Ramos (cell line): ENCODE measurements at regions not wholly inside any gene's neighbourhood (a gene's known extent, or its start where the extent isn't known, plus 50 kb on each side); places are given as distances from the start of the nearest gene placed in this dataset.
"Not testable (repeated sequence)": the region's sequence is repeated elsewhere in the genome, so short reads cannot be mapped to it uniquely, and the experiment has no call there.

Experiments used
- in situ Hi-C: fragments of 300-500 bp; cut with MboI; formaldehyde crosslinking; loops from one replicate; pipeline ENCODE4 v1.14.3; 2022; ENCODE audit warnings: low sequenced_read_pairs; ENCODE audit not compliant: unreplicated experiment

DNA sequence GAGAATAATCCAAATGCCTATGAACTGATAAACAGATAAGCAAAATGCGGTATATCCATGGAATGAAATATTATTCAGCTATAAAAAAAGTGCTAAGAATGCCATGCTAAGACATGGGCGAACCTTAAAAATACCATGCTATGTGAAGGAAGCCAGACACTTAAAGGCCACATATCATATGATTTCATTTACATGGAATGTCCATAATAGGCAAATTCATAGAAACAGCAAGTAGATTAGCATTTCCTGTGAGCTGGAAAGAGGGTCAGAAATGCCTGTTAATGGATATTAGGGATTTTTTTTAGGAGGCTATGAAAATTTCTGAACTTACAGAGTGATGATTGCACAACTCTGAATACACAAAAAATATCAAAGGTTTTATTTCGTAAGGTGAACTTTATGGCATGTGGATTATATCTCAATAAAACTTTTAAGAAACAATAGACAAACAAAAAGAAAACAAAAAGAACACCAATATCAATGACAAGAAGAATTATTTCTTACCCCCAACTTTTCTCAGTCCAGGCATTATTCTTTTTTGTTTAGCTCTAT lies 1207.7 kb downstream of the SUCLG1 start:
- in situ Hi-C loops: no loop called here

DNA sequence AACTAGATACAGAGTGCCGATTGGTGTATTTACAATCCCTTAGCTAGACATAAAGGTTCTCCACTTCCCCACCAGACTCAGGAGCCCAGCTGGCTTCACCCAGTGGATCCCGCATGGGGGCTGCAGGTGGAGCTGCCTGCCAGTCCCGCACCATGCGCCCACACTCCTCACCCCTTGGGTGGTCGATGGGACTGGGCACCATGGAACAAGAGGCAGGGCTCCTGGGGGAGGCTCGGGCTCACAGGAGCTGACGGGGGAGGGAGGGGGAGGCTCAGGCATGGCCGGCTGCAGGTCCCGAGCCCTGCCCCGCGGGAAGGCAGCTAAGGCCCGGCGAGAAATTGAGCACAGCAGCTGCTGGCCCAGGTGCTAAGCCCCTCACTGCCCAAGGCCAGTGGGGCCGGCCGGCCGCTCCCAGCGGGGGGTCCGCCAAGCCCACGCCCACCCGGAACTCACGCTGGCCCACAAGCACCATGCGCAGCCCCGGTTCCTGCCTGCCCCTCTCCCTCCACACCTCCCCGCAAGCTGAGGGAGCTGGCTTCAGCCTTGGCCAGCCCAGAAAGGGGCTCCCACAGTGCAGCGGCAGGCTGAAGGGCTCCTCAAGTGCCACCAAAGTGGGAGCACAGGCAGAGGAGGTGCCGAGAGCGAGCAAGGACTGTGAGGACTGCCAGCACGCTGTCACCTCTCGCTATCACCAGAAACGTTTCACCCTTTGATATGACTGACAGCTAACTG lies 1213.1 kb downstream of the SUCLG1 start:
- in situ Hi-C loops: not testable (repeated sequence)

DNA sequence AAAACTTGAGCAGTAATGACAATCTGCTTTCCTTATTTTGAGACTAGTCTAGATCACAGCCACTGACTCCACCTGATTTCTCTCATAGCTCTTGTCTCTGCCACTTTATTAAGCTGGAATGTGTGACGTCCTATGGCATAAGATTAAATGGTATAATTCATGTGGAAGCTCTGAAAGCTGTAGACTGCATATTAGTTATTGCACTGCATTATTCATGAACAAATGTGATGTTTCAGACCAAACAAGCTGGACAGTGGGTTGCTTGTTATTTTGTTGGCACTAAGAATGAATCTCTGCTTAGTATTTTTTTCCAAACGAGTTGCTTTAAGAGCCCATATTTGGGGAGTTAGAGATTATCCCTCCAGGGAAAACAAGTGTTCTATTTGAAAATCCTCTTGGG lies 1218.5 kb downstream of the SUCLG1 start:
- in situ Hi-C loops: no loop called here

DNA sequence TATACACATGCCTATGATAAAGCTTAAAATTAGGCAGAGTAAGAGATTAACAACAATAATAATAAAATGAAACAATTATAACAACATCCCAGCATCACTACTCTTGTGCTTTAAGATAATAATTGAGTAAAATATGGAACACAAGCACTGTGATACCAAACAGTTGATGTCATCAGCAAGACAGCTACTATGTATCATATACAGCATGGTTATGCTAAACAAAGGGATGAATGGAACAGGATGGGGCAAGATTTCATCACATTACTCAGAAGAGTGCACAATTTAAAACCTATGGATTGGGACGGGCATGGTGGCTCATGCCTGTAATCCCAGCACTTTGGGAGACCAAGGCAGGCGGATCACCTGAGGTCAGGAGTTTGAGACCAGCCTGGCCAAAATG lies 1221.0 kb downstream of the SUCLG1 start:
- in situ Hi-C loops: no loop called here

DNA sequence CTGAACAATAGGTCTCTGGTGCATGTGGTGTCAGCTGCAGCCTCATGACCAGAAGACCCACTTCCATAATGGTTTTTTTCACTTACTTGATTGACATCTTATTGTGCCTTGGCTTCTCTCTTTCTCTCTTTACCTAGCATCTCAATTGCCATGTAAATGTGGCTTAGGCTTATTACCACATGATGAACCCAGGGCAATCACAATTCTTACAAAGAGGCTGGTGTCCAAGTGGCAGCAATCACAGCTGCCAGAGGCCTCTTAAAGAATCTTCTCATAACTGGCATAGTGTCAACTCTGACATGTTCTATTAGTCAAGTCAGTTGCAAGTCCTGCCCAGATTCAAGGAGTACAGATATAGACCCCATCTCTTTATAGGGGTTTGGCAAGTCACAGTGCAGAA lies 1224.8 kb downstream of the SUCLG1 start:
- in situ Hi-C loops: no loop called here

DNA sequence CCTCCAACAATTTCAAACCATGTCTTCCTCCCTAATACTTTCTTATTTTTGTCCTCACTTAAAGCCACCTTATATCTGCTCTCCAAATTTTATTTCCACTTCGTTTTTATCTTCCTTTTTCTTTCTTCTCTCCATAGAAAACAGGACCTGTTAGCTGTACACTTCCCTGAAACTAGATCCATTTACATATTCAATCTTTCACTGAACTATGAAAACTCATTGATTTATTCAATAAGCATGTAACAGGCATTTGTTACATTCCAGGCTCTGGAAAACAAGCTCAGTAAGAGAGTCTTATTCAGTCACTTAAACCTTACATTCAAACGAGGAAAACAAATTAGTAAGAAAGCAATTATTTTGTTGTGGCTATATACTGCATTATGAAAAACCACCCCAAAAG lies 1225.3 kb downstream of the SUCLG1 start:
- in situ Hi-C loops: no loop called here

DNA sequence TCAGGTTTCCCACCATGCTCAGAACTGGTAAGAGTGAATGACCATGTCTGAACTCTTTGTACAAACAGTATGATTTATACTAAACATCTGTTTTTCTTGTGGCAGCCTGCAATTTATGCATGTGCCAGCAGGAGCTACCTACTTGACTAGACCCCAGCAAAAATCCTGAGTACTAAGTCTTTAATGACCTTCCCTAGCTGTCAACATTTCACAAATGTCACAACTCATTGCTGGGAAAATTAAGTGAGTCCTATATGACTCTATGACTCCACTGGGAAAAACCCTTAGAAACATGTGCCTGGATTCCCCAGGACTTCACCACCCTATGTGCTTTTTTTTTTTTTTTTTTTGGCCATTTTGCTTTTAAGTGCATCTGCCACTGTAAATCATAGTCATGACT lies 1225.8 kb downstream of the SUCLG1 start:
- in situ Hi-C loops: no loop called here

DNA sequence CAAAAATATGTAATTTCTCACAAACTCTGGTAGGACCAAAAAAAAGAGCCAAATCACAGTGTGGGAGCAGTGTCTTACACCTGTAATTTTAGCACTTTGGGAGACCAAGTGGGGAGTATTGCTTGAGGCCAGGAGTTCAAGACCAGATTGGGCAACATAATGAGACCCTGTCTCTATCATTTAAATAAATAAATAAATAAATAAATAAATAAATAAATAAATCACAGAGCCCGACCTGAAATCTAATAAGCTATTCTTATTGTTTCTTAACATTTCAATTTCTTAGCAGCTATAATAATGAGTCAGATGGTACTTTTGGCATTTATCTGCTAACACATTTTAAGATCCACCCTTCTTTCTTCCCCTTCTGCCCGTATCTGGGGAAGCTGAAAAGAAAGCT lies 1229.6 kb downstream of the SUCLG1 start:
- in situ Hi-C loops: no loop called here

DNA sequence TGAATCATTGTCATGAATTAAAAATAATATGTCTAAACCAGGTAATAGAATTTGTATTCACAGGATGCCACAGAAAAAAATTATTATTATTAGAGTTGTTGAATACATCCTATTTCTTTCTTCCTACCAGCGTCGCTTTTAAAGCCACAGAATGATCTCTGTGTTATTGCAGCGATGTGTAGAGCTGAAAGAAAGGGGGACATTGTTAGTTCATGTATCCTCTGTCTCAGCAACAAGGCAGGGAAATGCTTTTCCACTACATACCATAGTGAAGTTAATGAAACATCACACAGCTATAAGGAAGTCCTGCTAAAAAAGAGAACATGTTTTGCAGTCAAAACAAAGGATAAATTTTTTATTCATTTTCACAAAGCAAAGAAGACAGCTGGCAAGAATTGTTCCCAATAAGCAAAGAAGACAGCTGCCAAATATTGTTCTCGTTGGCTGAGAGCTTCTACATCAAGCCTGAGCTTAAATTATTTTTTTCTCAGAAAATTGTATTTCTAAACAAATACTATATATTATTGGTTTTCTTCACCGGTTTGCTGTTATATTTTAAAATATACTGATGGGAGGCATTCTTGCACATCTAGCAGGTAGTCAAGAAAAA lies 1234.4 kb downstream of the SUCLG1 start:
- in situ Hi-C loops: no loop called here

DNA sequence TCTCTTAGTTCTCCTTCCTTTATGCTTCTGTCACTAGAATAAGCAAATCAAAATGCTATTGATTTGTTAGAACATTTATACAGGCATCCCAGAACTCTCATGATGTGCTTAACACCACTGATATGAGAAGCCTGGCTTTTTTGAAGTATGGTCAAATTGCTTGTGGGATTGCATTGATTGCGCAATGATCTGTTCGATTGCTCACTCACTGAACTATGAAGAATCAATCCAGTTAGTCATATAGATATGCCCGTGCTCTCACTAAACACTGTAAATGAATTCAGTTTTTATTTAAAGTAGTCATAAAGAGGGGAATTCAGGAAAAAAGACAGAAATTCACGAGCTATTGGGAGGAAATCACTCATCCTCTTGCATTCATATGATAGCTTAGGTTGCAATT lies 1237.8 kb downstream of the SUCLG1 start:
- in situ Hi-C loops: no loop called here

DNA sequence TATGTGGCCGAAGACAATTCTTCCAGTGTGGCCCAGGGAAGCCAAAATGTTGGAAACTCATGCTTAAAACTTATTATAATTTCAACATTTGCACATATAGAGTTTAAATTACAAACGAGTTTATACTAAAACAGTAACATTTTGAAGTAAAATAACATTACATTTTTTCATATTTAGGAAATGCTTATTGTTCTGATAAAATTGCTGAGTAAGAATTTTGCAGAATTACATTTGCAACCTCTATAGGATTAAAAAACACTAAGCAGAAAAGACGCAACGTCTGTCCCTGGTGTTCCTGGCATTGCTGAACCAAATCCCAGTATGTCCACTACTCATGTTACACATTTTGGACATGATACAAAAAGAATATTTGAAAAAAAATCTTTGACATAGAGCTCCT lies 1241.2 kb downstream of the SUCLG1 start:
- in situ Hi-C loops: no loop called here

DNA sequence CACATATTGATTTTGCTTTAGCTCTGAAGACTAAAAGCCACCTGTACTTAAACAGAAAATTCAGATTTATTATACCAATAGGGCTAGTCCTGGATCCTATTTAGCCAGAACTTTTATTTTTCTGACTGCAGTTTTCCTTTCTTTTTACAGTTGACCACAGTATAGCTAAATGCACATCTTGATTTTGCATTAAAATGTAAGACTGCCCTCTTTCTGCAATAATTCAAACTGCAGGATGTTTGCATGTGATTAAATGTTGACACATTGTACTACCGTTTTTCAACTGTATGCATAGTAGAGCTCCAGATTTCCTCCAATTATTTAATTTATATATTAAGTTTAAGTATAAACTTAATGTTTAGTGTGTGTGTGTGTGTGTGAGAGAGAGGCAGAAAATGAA lies 1262.9 kb downstream of the SUCLG1 start:
- in situ Hi-C loops: no loop called here

DNA sequence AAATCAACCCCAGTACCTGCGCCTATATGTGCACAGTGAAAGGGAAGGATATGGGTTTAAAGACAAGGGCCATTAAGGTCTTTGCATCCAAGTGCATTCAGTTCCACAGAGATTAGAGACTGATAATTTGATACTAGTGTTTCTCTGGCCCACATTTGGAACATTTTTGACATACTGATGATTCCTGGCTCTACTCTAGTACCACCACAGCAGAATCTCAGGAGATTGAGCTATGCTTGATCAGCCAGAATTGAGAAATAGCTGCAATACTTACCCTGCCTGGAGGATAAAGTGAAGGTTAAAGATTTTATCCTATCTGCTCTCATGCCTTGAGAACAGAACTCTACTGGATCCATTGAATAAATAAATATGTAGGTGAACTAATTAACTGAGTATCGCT lies 1267.8 kb downstream of the SUCLG1 start:
- in situ Hi-C loops: no loop called here

DNA sequence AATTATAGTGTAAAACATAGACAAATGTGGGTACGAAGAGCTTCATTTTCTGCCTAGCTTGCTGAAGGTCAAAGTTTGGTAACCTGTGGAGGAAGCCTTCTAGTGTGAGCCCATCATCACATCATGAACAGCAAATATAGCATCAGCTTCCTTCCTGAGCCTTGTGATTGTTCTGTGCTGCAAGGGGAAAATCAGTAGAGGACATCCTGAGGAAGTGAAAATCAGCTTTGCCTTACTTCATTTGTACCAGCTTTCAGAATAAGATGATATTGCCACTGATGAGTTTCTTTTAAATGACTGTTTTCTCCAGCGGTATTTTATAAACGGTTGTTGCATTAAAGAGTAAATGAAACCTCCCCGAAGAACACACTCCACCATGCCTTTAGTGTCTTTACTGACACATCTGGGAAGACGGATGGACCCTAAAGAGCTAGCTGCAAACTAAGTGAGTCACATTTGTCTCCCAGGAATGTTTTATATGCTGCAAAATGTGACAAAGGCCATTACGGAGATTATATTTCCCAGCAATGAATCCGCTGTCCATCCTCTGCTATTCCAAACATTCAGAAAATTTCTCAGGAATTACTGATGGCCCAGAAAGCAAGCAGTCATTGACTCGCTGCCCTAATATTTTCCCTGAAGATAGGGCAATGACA lies 1272.8 kb downstream of the SUCLG1 start:
- in situ Hi-C loops: no loop called here

DNA sequence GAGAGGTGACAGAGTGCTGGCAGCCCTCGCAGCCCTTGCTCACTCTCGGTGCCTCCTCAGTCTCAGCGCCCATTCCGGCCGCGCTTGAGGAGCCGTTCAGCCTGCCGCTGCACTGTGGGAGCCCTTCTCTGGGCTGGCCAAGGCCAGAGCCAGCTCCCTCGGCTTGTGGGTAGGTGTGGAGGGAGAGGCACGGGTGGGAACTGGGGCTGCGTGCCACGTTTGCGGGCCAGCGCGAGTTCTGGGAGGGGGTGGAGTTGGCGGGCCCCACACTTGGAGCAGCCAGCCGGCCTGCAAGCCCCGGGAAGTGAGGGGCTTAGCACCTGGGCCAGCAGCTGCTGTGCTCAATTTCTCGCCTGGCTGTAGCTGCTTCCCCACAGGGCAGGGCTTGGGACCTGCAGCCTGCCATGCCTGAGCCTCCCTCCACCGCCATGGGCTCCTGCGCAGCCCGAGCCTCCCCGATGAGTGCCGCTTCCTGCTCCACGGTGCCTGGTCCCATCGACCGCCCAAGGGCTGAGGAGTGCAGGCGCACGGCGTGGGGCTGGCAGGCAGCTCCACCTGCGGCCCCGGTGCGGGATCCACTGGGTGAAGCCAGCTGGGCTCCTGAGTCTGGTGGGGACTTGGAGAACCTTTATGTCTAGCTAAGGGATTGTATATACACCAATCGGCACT lies 1278.1 kb downstream of the SUCLG1 start:
- in situ Hi-C loops: not testable (repeated sequence)

DNA sequence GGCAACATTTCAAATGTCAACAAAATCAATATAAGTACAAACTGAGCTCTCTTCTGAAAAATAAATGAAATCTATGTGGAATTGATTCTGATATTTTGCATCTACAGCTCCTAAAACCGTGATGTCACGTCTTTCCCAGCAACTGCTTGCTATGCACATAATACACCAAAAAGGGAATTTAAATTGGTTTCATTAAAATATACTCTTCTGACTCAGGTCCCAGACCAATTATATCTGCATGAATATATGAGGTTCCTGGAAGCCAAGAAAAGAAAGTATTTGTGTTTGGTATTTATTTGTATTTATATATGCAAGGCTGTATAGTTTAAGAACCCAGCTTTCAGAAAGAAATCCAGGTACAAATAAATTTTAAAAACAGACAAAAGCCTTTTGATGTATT lies 1282.5 kb downstream of the SUCLG1 start:
- in situ Hi-C loops: no loop called here

DNA sequence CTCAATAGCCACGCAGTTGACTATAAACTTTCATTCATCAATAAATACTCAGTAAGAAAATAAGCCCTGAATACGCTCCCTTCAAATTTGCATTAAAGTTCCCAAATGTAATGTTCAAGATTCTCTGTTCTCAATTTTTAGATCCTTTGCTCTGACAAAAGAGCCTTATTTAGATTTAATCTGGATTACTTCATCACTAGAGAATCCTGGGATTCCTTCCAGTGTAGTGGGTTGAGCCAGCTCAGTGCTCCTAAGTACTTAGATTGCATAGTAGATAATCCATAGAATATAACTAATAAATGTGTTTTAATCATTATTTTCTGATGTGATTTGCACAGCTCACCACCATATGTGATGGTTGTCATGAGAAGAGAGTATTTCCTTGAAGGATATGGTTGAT lies 1286.2 kb downstream of the SUCLG1 start:
- in situ Hi-C loops: no loop called here

DNA sequence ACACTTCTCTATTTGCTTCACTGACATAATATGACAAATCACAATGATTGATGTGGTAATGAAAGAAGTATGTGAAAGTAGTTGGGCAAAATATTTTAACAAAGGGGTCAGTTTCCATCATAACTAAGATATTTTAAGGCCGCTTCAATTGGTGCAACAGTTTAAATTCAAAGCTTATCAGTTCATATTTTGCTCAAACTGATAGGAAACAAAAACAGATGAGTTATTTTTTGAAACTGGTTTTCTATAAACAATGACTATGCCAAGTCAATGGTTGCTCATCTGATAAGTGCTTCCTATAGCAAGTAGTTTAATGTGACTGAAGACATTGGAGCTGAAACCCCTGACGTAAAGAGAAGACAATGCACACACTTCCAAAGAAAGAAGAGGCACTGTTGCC lies 1290.7 kb downstream of the SUCLG1 start:
- in situ Hi-C loops: no loop called here

DNA sequence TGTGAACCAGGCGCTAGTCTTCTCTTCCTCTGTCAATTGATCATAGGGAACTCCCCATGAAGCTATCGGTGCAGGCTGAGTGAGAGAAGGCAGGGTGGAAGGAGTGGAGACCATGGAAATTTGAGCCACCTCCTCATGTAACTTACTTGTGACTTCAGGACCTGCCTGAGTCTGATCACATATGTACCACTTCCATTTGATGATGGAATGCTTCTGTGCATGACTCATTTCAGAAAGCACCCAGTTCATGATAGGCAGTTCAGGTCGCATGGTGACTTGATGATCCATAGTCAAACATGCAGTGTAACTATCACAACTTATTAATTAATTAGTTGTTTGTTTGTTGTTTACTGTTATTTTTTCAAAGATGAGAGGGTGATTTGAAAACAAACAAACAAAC lies 1296.7 kb downstream of the SUCLG1 start:
- in situ Hi-C loops: no loop called here

DNA sequence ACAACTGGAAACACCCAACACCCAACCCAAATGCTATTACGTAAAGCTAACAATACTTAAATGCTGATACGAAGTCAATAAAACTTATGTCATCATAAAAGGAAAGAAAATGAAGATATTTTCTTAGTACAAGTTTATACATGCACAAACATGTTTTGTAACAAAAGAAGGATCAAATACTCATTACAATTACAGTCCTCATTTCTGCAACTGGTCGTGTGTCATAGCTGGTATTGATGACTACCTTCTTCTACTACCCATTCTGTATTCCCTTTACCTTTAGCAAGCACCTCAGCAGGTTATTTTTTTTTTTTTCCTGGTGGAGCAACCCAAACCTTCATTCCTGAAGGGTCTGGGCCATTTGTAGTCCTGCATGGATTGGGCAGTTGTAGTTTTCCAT lies 1298.5 kb downstream of the SUCLG1 start:
- in situ Hi-C loops: no loop called here

DNA sequence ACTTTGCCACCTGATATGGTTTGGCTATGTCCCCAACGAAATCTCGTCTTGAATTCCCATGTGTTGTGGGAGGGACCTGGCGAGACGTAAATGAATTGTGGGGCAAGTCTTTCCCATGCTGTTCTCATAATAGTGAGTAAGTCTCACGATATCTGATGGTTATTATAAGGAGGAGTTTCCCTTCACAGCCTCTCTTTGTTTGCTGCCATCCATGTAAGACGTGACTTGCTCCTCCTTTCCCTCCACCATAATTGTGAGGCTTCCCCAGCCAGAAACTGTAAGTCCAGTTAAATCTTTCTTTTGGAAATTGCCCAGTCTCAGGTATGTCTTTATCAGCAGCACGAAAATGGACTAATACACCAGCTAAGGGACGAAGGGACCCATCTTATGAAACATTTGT lies 1303.3 kb downstream of the SUCLG1 start:
- in situ Hi-C loops: no loop called here
